ENCODE measurements at regions not wholly inside any gene's neighbourhood (a gene's known extent, or its start where the extent isn't known, plus 50 kb on each side); places are given as distances from the start of the nearest gene placed in this dataset.

DNA sequence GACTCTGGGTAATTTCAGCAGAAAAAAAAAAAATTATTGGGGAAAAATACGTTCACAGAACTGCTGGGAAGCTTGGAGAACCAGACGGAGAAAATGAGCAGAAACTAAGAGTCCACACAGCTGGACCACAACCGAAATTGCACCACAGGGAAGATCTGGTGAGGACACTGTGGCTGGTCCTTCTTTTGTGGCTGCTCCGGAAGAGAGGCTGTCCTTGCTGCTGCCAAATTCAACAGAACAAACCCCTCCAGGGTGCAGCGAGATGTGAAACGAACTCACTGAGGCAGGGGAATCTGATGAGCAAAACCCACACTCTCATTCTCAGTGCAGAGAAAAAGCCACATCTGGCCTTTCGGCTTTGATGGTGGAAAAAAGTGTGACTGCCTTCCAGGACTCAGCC, 200.0 kb downstream of the ACTL7B start:
- TF ChIP-seq POLR2AphosphoS5 (IDR thresholded peaks at IDR 0.05) (no peak), POLR2A (IDR thresholded peaks at IDR 0.05) (no peak), EP300 (IDR thresholded peaks at IDR 0.05; ENCODE audit: low read depth) (no peak)
- TF ChIP-seq, protein P1, sequence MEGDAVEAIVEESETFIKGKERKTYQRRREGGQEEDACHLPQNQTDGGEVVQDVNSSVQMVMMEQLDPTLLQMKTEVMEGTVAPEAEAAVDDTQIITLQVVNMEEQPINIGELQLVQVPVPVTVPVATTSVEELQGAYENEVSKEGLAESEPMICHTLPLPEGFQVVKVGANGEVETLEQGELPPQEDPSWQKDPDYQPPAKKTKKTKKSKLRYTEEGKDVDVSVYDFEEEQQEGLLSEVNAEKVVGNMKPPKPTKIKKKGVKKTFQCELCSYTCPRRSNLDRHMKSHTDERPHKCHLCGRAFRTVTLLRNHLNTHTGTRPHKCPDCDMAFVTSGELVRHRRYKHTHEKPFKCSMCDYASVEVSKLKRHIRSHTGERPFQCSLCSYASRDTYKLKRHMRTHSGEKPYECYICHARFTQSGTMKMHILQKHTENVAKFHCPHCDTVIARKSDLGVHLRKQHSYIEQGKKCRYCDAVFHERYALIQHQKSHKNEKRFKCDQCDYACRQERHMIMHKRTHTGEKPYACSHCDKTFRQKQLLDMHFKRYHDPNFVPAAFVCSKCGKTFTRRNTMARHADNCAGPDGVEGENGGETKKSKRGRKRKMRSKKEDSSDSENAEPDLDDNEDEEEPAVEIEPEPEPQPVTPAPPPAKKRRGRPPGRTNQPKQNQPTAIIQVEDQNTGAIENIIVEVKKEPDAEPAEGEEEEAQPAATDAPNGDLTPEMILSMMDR (IDR thresholded peaks at IDR 0.05), result no peak

Data from transverse colon (tissue), 4 donors.